Activated naive CD8-positive, alpha-beta T cell treated with anti-CD3 and anti-CD28 coated beads for 36 hours (primary cell): ENCODE measurements at regions not wholly inside any gene's neighbourhood (a gene's known extent, or its start where the extent isn't known, plus 50 kb on each side); places are given as distances from the start of the nearest gene placed in this dataset.
"Not testable (repeated sequence)": the region's sequence is repeated elsewhere in the genome, so short reads cannot be mapped to it uniquely, and the experiment has no call there.

Experiments
- DNase-seq: peaks from one replicate; pipeline ENCODE4 v3.0.0; 2021
- H3K27ac Mint-ChIP-seq: one replicate; pipeline ENCODE4 v1.8.0; 2022; ENCODE audit warnings: mild to moderate bottlenecking, moderate library complexity, mixed read lengths
- H3K27me3 Mint-ChIP-seq: one replicate; pipeline ENCODE4 v1.8.0; 2022; ENCODE audit warnings: mild to moderate bottlenecking, mixed read lengths
- H3K36me3 Mint-ChIP-seq: one replicate; pipeline ENCODE4 v1.8.0; 2021; ENCODE audit warnings: mild to moderate bottlenecking, mixed read lengths
- H3K4me1 Mint-ChIP-seq: one replicate; pipeline ENCODE4 v1.8.0; 2021; ENCODE audit warnings: mixed read lengths
- H3K4me3 Mint-ChIP-seq: one replicate; pipeline ENCODE4 v1.8.0; 2022; ENCODE audit warnings: mild to moderate bottlenecking, moderate library complexity, mixed read lengths
- H3K9me3 Mint-ChIP-seq: one replicate; pipeline ENCODE4 v1.8.0; 2022; ENCODE audit warnings: mixed read lengths

GRCh38 chr3:105960381-105960780 lies 91.6 kb upstream of the CBLB start:
- no peak overlapping the region for H3K4me3 Mint-ChIP-seq
- H3K27me3 Mint-ChIP-seq = no peaks in the 10 kb centered on the region
- H3K9me3 Mint-ChIP-seq = peaks cover 3% of the 10 kb centered on the region
- no peaks in the 10 kb centered on the region for H3K36me3 Mint-ChIP-seq
- no peak for DNase-seq
- H3K27ac Mint-ChIP-seq = no peak overlapping the region
- peaks cover 7% of the 10 kb centered on the region for H3K4me1 Mint-ChIP-seq

DNA sequence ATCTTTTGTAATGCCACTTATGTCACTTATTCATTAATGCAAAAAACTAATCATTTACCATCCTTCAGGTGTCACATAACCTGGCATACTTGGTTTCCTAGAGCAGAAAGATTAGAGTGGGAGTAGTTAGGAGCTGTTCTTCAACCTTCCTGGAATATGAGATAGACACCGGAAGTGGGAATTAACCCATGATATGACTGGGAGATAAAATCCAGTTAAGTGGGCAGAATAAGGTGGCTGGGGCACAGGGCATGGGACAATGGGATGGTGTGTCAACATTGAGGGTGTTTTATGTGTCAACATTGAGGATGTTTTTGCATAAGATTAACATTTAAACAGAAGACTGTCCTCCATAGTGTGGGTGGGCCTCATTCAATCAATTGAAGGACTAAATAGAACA lies 94.3 kb upstream of the CBLB start:
- Mint-ChIP-seq H3K9me3 (peaks cover 3% of the 10 kb centered on the region), H3K4me1 (peaks cover 7% of the 10 kb centered on the region), H3K4me3 (no peak overlapping the region)

DNA sequence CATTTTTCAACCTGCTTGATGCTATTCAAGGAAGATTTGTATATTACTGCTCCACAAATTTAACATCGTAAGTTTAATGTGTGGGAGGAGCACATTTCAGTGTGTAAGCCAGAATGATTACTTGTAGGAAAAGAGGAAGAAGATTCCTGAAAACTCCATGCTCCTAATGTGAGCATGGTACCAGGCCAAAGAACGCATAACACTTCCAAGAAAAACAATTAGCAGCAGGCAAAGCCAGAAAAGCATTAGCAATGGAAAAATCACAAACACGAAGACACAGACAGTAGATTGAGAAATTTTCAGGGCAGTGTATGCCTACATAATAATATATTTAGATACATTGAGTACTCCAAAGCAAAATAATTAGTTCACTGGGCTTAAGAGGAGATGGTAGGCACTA lies 96.6 kb upstream of the CBLB start:
- no peak overlapping the region for H3K4me3 Mint-ChIP-seq
- no peaks in the 10 kb centered on the region for H3K27me3 Mint-ChIP-seq
- H3K27ac Mint-ChIP-seq = no peak overlapping the region
- DNase-seq = no peak
- peaks cover 7% of the 10 kb centered on the region for H3K4me1 Mint-ChIP-seq
- peaks cover 7% of the 10 kb centered on the region for H3K36me3 Mint-ChIP-seq
- H3K9me3 Mint-ChIP-seq = peaks cover 6% of the 10 kb centered on the region

More for the DNA sequence above, 94.3 kb upstream of the CBLB start:
- H3K36me3 Mint-ChIP-seq = peaks cover 2% of the 10 kb centered on the region
- H3K27ac Mint-ChIP-seq = no peak overlapping the region
- DNase-seq = no peak
- H3K27me3 Mint-ChIP-seq = no peaks in the 10 kb centered on the region

GRCh38 chr3:105967117-105967516 lies 98.3 kb upstream of the CBLB start:
- Mint-ChIP-seq H3K4me1 (no peaks in the 10 kb centered on the region), H3K36me3 (peaks cover 20% of the 10 kb centered on the region), H3K9me3 (peaks cover 17% of the 10 kb centered on the region), H3K4me3 (no peak overlapping the region), H3K27ac (no peak overlapping the region), H3K27me3 (no peaks in the 10 kb centered on the region)
- no peak for DNase-seq

- Mint-ChIP-seq H3K4me3 (no peak overlapping the region), H3K36me3 (peaks cover 21% of the 10 kb centered on the region), H3K27me3 (no peaks in the 10 kb centered on the region), H3K4me1 (no peaks in the 10 kb centered on the region), H3K27ac (no peak overlapping the region), H3K9me3 (peaks cover 21% of the 10 kb centered on the region)
- no peak for DNase-seq
Observed at GRCh38 chr3:105970283-105970682, 101.5 kb upstream of the CBLB start.

- no peaks in the 10 kb centered on the region for H3K4me1 Mint-ChIP-seq
- no peak for DNase-seq
- H3K27me3 Mint-ChIP-seq = no peaks in the 10 kb centered on the region
- H3K36me3 Mint-ChIP-seq = peaks cover 21% of the 10 kb centered on the region
- H3K4me3 Mint-ChIP-seq = no peak overlapping the region
- no peak overlapping the region for H3K27ac Mint-ChIP-seq
- H3K9me3 Mint-ChIP-seq = peaks cover 21% of the 10 kb centered on the region
Observed at GRCh38 chr3:105972069-105972468, 103.3 kb upstream of the CBLB start.

- no peak overlapping the region for H3K27ac Mint-ChIP-seq
- H3K36me3 Mint-ChIP-seq = peaks cover 19% of the 10 kb centered on the region
- H3K9me3 Mint-ChIP-seq = peaks cover 21% of the 10 kb centered on the region
- DNase-seq = no peak
- H3K27me3 Mint-ChIP-seq = no peaks in the 10 kb centered on the region
- H3K4me1 Mint-ChIP-seq = no peaks in the 10 kb centered on the region
- H3K4me3 Mint-ChIP-seq = no peak overlapping the region
Observed at GRCh38 chr3:105974381-105974780, 105.6 kb upstream of the CBLB start.

- Mint-ChIP-seq H3K4me1 (no peaks in the 10 kb centered on the region), H3K4me3 (no peak overlapping the region), H3K27ac (no peak overlapping the region), H3K9me3 (peaks cover 13% of the 10 kb centered on the region), H3K27me3 (no peaks in the 10 kb centered on the region), H3K36me3 (peaks cover 10% of the 10 kb centered on the region)
- DNase-seq = no peak
Observed at GRCh38 chr3:105976196-105976595, 107.4 kb upstream of the CBLB start.

DNA sequence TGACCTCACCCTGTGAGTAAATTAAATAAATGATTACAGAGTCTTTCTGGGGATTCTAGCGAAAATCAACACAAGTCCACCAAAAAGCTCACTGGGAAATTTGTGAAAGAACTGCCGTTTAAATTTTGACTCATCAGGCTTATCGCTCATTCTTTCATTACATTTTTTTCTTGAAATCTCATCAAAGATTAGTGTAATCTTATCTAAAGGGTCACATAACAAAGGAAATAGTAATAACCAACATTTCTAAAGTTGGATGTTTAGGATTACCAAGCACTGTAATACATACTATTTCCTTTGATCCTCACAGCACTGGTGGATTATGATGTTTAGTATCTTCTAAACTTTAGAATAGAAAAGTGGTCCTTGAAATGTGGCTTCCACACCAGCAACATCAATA lies 111.1 kb upstream of the CBLB start:
- H3K4me1 Mint-ChIP-seq = peaks cover 4% of the 10 kb centered on the region
- no peak overlapping the region for H3K27ac Mint-ChIP-seq
- no peaks in the 10 kb centered on the region for H3K27me3 Mint-ChIP-seq
- peaks cover 4% of the 10 kb centered on the region for H3K36me3 Mint-ChIP-seq
- H3K4me3 Mint-ChIP-seq = no peak overlapping the region
- no peak for DNase-seq
- H3K9me3 Mint-ChIP-seq = peaks cover 15% of the 10 kb centered on the region

GRCh38 chr3:105982207-105982606 lies 113.4 kb upstream of the CBLB start:
- Mint-ChIP-seq H3K4me1 (peaks cover 11% of the 10 kb centered on the region), H3K4me3 (no peak overlapping the region), H3K27ac (no peak overlapping the region), H3K9me3 (peaks cover 16% of the 10 kb centered on the region), H3K36me3 (peaks cover 4% of the 10 kb centered on the region), H3K27me3 (no peaks in the 10 kb centered on the region)
- no peak for DNase-seq

- H3K27me3 Mint-ChIP-seq = no peaks in the 10 kb centered on the region
- H3K27ac Mint-ChIP-seq = no peak overlapping the region
- H3K4me1 Mint-ChIP-seq = peaks cover 26% of the 10 kb centered on the region
- peaks cover 20% of the 10 kb centered on the region for H3K36me3 Mint-ChIP-seq
- no peak for DNase-seq
- peaks cover 32% of the 10 kb centered on the region for H3K9me3 Mint-ChIP-seq
- H3K4me3 Mint-ChIP-seq = no peak overlapping the region
Observed at GRCh38 chr3:105984837-105985236, 116.0 kb upstream of the CBLB start.

GRCh38 chr3:105986343-105986742 lies 117.5 kb upstream of the CBLB start:
- not testable (repeated sequence) for DNase-seq, H3K4me3 Mint-ChIP-seq, H3K27ac Mint-ChIP-seq, H3K27me3 Mint-ChIP-seq
- H3K36me3 Mint-ChIP-seq = peaks cover 26% of the 10 kb centered on the region
- peaks cover 26% of the 10 kb centered on the region for H3K4me1 Mint-ChIP-seq
- peaks cover 42% of the 10 kb centered on the region for H3K9me3 Mint-ChIP-seq

- DNase-seq = no peak
- H3K4me1 Mint-ChIP-seq = peaks cover 26% of the 10 kb centered on the region
- H3K27me3 Mint-ChIP-seq = no peaks in the 10 kb centered on the region
- peaks cover 34% of the 10 kb centered on the region for H3K36me3 Mint-ChIP-seq
- H3K4me3 Mint-ChIP-seq = no peak overlapping the region
- H3K27ac Mint-ChIP-seq = peak overlapping the region; percentile 29
- H3K9me3 Mint-ChIP-seq = peaks cover 52% of the 10 kb centered on the region
Observed at GRCh38 chr3:105987809-105988208, 119.0 kb upstream of the CBLB start.

DNA sequence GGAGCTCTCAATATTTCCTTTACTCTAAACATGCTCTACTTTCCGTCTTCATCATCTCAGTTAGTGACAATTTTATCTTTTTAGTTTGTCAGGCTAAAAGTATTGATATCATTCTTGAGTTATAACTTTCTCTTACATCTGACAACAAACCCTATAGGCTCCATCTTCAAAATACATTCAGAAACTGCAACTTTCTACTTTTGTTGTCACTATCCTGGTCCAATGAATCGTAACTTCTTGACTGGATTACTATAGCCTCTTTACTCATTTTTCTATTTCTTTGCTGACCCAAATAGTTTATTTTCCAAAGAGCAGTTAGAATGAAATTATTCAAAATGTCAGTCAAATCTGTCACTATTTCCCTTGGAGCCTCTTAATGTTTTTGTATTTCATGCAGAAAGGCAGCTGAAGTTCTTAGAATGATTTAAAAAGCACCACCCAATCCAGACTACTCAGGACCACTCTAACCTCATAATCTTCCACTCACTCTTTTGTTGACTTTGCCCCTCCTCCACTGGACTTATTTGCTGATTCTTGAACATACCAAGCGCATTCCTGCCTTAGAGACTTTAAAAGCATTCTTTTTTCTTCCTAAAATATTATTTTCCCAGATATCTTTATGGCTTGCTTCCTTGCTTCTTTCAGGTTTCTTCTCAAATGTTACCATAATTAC lies 119.9 kb upstream of the CBLB start:
- Mint-ChIP-seq H3K4me3 (no peak overlapping the region), H3K27ac (peak overlapping the region; percentile 29), H3K36me3 (peaks cover 37% of the 10 kb centered on the region), H3K27me3 (no peaks in the 10 kb centered on the region), H3K9me3 (peaks cover 51% of the 10 kb centered on the region), H3K4me1 (peaks cover 26% of the 10 kb centered on the region)
- DNase-seq = no peak

DNA sequence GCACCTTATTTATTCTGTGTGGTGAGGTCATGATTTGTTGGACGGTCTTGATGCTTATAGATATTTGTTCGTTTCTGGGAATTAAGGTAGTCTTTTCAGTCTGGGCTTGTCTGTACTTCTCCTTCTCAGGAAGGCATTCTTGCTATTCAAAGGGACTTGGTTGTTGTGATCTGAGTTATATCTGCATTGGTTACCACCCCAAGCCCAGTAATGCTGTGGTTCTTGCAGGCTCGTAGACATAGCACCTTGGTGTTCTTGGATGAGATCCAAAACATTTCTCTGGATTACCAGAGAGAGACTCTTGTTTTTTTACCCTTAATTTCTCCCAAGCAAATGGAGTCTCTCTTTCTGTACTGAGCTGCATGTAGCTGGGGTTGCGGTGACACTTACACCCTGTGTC lies 128.0 kb upstream of the CBLB start:
- DNase-seq = no peak
- H3K27ac Mint-ChIP-seq = no peak overlapping the region
- no peak overlapping the region for H3K4me3 Mint-ChIP-seq

DNA sequence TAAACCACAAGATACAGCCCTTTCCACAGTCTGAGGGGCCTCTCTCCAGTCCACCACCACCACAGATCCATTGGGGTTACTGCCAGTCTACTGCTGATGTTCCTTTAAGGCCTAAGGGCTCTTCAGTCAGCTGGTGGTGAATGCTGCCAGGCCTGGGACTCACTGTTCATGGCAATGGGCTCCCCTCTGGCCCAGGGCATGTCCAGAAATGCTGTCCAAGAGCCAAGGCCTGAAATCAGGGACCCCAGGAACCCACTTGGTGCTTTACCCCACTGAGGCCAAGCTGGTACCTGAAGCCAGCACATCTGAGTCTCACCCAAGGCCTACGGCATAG lies 128.6 kb upstream of the CBLB start:
- DNase-seq = no peak
- Mint-ChIP-seq H3K4me1 (peaks cover 6% of the 10 kb centered on the region), H3K9me3 (peaks cover 30% of the 10 kb centered on the region), H3K27me3 (no peaks in the 10 kb centered on the region), H3K4me3 (no peak overlapping the region), H3K36me3 (peaks cover 21% of the 10 kb centered on the region), H3K27ac (no peak overlapping the region)

More for the DNA sequence above, 128.0 kb upstream of the CBLB start:
- H3K9me3 Mint-ChIP-seq = peaks cover 35% of the 10 kb centered on the region
- peaks cover 6% of the 10 kb centered on the region for H3K4me1 Mint-ChIP-seq
- H3K27me3 Mint-ChIP-seq = no peaks in the 10 kb centered on the region
- peaks cover 22% of the 10 kb centered on the region for H3K36me3 Mint-ChIP-seq
